Tibial nerve (tissue), 3 donors: ENCODE measurements at regions not wholly inside any gene's neighbourhood (a gene's known extent, or its start where the extent isn't known, plus 50 kb on each side); places are given as distances from the start of the nearest gene placed in this dataset.

Source experiments
- CTCF ChIP-seq, 5 experiments: fragments of 200-600 bp in 3 of 5; fragments of 450-650 bp in 2 of 5; sonication (generic) in 3 of 5; IDR thresholded peaks; one replicate each; pipeline ENCODE4 v1.5.1; 2016 to 2019; ENCODE audit warnings: antibody characterized with exemption in 5 of 5, mild to moderate bottlenecking in 3 of 5, moderate library complexity in 2 of 5
- POLR2A ChIP-seq, 2 donors: fragments of 450-650 bp; IDR thresholded peaks; one replicate each; pipeline ENCODE4 v1.6.1; 2017; ENCODE audit warnings: antibody characterized with exemption in 2 of 2, mild to moderate bottlenecking in 2 of 2, moderate library complexity in 2 of 2

DNA sequence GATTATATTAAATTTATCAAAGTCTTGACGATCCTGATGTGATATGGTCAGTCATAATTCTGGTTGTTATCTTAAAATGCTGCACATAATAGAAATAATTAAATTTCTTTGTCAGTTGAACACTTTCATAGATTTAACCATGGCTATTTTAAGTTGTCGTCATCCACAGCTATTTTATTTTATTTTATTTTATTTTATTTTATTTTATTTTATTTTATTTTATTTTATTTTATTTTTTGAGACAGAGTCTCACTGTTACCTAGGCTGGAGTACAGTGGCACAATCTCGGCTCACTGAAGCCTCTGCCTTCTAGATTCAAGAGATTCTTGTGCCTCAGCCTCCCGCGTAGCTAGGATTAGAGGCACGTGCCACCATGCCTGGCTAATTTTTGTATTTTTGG, 90.5 kb upstream of the KCNK12 start:
- no peak for TF ChIP-seq POLR2A (IDR thresholded peaks at IDR 0.05)
- TF ChIP-seq CTCF (IDR thresholded peaks at IDR 0.05): no peak
